Endodermal cell (in vitro differentiated cells): ENCODE measurements at regions not wholly inside any gene's neighbourhood (a gene's known extent, or its start where the extent isn't known, plus 50 kb on each side); places are given as distances from the start of the nearest gene placed in this dataset.

ENCODE experiments used
- DNase-seq: peaks from one replicate; pipeline ENCODE4 v3.0.0-alpha.2; 2017
- H3K27ac ChIP-seq: 2 replicates; pipeline ENCODE4 v1.5.1; 2013; ENCODE audit warnings: mild to moderate bottlenecking, low read depth, low read length, moderate library complexity
- H3K27me3 ChIP-seq: 2 replicates; pipeline ENCODE4 v1.6.1; 2013; ENCODE audit warnings: mild to moderate bottlenecking, low read length, moderate library complexity; ENCODE audit not compliant: insufficient read depth, control insufficient read depth, poor library complexity, severe bottlenecking
- H3K36me3 ChIP-seq: 2 replicates; pipeline ENCODE4 v1.7.0; 2013; ENCODE audit warnings: mild to moderate bottlenecking, low read length, moderate library complexity; ENCODE audit not compliant: control insufficient read depth, insufficient read depth
- H3K4me1 ChIP-seq: one replicate; pipeline ENCODE4 v1.7.0; 2013; ENCODE audit warnings: low read length; ENCODE audit not compliant: control insufficient read depth, insufficient read depth
- H3K4me3 ChIP-seq: 2 replicates; pipeline ENCODE4 v1.5.1; 2013; ENCODE audit warnings: mild to moderate bottlenecking, low read length, moderate library complexity
- H3K9ac ChIP-seq: 2 replicates; pipeline ENCODE4 v1.6.1; 2013; ENCODE audit warnings: mild to moderate bottlenecking, low read length, moderate library complexity; ENCODE audit not compliant: poor library complexity, severe bottlenecking; ENCODE audit errors: extremely low read depth
- H3K9me3 ChIP-seq: 2 replicates; pipeline ENCODE4 v1.6.1; 2013; ENCODE audit warnings: mild to moderate bottlenecking, low read length, moderate library complexity; ENCODE audit not compliant: control insufficient read depth
- H3K27ac Mint-ChIP-seq: 2 replicates; pipeline ENCODE4 v1.8.0; 2020; ENCODE audit warnings: mixed read lengths
- H3K27me3 Mint-ChIP-seq: 2 replicates; pipeline ENCODE4 v1.8.0; 2021; ENCODE audit warnings: mild to moderate bottlenecking, mixed read lengths; ENCODE audit not compliant: insufficient read depth
- H3K36me3 Mint-ChIP-seq: 2 replicates; pipeline ENCODE4 v1.8.0; 2020; ENCODE audit warnings: low read depth, mixed read lengths
- H3K4me1 Mint-ChIP-seq: 2 replicates; pipeline ENCODE4 v1.8.0; 2020; ENCODE audit warnings: mixed read lengths
- H3K4me3 Mint-ChIP-seq: 2 replicates; pipeline ENCODE4 v1.8.0; 2020; ENCODE audit warnings: mild to moderate bottlenecking, moderate library complexity, mixed read lengths
- H3K9me3 Mint-ChIP-seq: 2 replicates; pipeline ENCODE4 v1.8.0; 2020; ENCODE audit warnings: mild to moderate bottlenecking, mixed read lengths
- WGBS, 2 experiments: methylation state at CpG; one replicate each; pipeline versions ENCODE4 v1.1.5 to v1.1.7; 2013; ENCODE audit warnings: missing lambda C conversion rate in 2 of 2, mixed read lengths in 1 of 2; ENCODE audit not compliant: insufficient coverage in 1 of 2, insufficient read length in 1 of 2; 5-methylcytosine and 5-hydroxymethylcytosine counted together
- TF ChIP-seq, protein P1 (sequence below): fragments of 200-600 bp; sonication (generic); conservative IDR thresholded peaks from 2 replicates; pipeline ENCODE4 v1.5.0; 2021; ENCODE audit warnings: antibody characterized with exemption, mild to moderate bottlenecking

DNA sequence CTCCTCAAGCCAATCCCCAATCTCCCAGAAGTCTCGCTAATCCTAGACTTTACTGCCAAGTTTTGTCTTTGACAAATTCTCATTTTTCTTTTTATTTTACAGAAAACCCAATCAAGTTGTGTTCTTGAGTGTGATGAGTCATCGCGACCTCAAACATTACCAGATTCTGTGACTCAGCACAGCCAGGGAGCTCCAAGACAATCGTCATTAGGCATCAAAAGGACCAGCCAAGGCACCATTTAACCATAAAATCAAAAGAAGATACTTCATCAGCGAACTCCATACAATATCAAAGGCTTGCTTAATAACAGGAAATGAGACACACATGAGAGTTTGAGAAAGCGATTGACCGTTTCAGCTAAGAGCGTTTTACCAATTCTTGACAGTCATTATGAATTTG, 146.2 kb upstream of the AGAP1 start:
- no peaks in the 10 kb centered on the region for H3K36me3 Mint-ChIP-seq
- H3K4me3 ChIP-seq = no peak overlapping the region
- TF ChIP-seq, protein P1, sequence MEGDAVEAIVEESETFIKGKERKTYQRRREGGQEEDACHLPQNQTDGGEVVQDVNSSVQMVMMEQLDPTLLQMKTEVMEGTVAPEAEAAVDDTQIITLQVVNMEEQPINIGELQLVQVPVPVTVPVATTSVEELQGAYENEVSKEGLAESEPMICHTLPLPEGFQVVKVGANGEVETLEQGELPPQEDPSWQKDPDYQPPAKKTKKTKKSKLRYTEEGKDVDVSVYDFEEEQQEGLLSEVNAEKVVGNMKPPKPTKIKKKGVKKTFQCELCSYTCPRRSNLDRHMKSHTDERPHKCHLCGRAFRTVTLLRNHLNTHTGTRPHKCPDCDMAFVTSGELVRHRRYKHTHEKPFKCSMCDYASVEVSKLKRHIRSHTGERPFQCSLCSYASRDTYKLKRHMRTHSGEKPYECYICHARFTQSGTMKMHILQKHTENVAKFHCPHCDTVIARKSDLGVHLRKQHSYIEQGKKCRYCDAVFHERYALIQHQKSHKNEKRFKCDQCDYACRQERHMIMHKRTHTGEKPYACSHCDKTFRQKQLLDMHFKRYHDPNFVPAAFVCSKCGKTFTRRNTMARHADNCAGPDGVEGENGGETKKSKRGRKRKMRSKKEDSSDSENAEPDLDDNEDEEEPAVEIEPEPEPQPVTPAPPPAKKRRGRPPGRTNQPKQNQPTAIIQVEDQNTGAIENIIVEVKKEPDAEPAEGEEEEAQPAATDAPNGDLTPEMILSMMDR = no peak
- no peak overlapping the region for H3K9ac ChIP-seq
- DNase-seq = no peak
- no peaks in the 10 kb centered on the region for H3K36me3 ChIP-seq
- no peak overlapping the region for H3K27ac ChIP-seq
- no peaks in the 10 kb centered on the region for H3K9me3 ChIP-seq
- no peaks in the 10 kb centered on the region for H3K4me1 ChIP-seq
- no peak overlapping the region for H3K4me3 Mint-ChIP-seq
- H3K9me3 Mint-ChIP-seq = peaks cover 6% of the 10 kb centered on the region
- H3K27me3 Mint-ChIP-seq = peaks cover 3% of the 10 kb centered on the region
- no peaks in the 10 kb centered on the region for H3K4me1 Mint-ChIP-seq
- H3K27me3 ChIP-seq = no peaks in the 10 kb centered on the region
- WGBS, 2 experiments = 87 to 89% methylated on average over 5 to 8 of the region's 8 CpGs
- no peak overlapping the region for H3K27ac Mint-ChIP-seq

DNA sequence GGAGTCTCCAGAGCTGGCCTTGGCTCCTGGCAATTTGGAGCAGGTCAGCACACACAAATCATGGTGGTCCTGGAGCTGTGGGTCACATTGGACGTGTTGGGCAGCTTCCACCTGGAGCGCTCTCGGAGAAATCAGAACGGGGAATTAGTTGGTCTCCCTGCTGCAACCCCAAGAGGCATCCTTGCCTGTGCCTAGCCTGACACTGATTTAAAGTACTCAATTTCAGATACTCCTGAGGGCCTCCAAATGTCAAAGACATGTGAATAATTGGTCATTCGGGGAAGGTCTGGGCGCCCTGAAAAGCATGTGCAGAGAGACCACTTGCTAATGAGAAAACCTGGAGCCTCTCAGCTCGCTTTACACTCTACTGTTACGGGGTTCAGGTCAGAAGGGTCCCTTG, 145.5 kb upstream of the AGAP1 start:
- 93 to 98% methylated on average over 5 to 8 of the region's 8 CpGs for WGBS, 2 experiments
- H3K9me3 ChIP-seq = no peaks in the 10 kb centered on the region

DNA sequence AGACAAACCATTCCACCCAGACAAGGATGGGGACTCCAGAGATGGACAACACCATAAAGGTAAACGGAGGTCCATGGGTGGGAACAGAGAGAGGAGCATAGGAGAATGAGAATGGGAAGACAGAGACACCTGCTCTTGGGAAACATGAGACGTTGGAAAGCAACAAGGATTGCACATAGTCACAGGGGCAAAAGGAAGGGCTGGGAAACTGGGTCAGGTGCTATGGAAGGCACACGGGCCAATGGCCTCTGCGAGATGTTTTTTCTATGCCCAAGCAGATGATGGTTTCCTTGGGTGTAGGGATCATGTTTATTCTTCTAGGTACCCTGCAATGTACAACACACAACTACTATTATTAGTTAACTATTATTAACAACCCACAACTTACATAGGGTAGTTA, 143.6 kb upstream of the AGAP1 start:
- H3K9me3 ChIP-seq = no peaks in the 10 kb centered on the region
- Mint-ChIP-seq H3K27me3 (peaks cover 3% of the 10 kb centered on the region), H3K4me1 (no peaks in the 10 kb centered on the region), H3K9me3 (peaks cover 6% of the 10 kb centered on the region), H3K27ac (no peak overlapping the region), H3K4me3 (no peak overlapping the region), H3K36me3 (no peaks in the 10 kb centered on the region)
- no peak overlapping the region for H3K27ac ChIP-seq
- no peaks in the 10 kb centered on the region for H3K27me3 ChIP-seq
- WGBS, 2 experiments = 83 to 96% methylated on average over 2 to 4 of the region's 4 CpGs
- TF ChIP-seq, protein P1 = no peak
- no peak overlapping the region for H3K4me3 ChIP-seq
- H3K4me1 ChIP-seq = no peaks in the 10 kb centered on the region
- no peak overlapping the region for H3K9ac ChIP-seq
- H3K36me3 ChIP-seq = no peaks in the 10 kb centered on the region
- no peak for DNase-seq

More for the DNA sequence above, 145.5 kb upstream of the AGAP1 start:
- H3K36me3 Mint-ChIP-seq = no peaks in the 10 kb centered on the region
- H3K27ac Mint-ChIP-seq = no peak overlapping the region
- H3K27me3 Mint-ChIP-seq = peaks cover 3% of the 10 kb centered on the region
- no peaks in the 10 kb centered on the region for H3K36me3 ChIP-seq
- no peak overlapping the region for H3K4me3 Mint-ChIP-seq
- H3K27me3 ChIP-seq = no peaks in the 10 kb centered on the region
- no peak for DNase-seq
- no peak overlapping the region for H3K4me3 ChIP-seq
- H3K9ac ChIP-seq = no peak overlapping the region
- TF ChIP-seq, protein P1 = no peak
- H3K4me1 Mint-ChIP-seq = no peaks in the 10 kb centered on the region
- peaks cover 6% of the 10 kb centered on the region for H3K9me3 Mint-ChIP-seq
- H3K27ac ChIP-seq = no peak overlapping the region
- no peaks in the 10 kb centered on the region for H3K4me1 ChIP-seq
